GM18951 (cell line): ENCODE measurements at regions not wholly inside any gene's neighbourhood (a gene's known extent, or its start where the extent isn't known, plus 50 kb on each side); places are given as distances from the start of the nearest gene placed in this dataset.

Experiments used
- POLR2A ChIP-seq: IDR thresholded peaks from 4 replicates; pipeline ENCODE4 v1.6.1; 2011; ENCODE audit warnings: mild to moderate bottlenecking; ENCODE audit not compliant: insufficient read length, insufficient read depth; ENCODE audit errors: extremely low read depth
- in situ Hi-C: fragments of 300-500 bp; cut with MboI; formaldehyde crosslinking; loops from one replicate; pipeline ENCODE4 v1.12.0; 2022; ENCODE audit warnings: low sequenced_read_pairs, mixed read lengths, inconsistent platforms; ENCODE audit not compliant: unreplicated experiment

DNA sequence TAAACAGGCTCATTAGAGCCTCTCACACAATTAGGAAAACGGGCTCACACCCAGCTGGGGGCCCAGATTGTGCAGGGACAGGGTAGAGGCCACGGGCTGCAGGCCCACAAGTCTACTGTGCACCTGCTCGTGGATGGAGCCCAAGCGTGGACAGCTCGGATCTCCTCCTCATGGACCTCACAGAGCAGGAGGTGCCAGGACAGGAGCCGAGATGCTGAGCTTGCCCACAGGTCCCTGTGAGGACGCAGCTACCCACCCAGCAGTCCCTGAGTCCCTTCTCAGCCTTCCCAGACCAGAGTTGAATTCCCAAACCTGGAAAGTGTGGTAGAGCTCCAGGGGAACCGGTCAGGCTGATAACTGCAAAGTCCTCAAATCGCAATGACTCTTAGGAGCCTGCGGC is 70.6 kb upstream of the OLFM1 start:
- no peak for TF ChIP-seq POLR2A
- in situ Hi-C loops: no loop called here

DNA sequence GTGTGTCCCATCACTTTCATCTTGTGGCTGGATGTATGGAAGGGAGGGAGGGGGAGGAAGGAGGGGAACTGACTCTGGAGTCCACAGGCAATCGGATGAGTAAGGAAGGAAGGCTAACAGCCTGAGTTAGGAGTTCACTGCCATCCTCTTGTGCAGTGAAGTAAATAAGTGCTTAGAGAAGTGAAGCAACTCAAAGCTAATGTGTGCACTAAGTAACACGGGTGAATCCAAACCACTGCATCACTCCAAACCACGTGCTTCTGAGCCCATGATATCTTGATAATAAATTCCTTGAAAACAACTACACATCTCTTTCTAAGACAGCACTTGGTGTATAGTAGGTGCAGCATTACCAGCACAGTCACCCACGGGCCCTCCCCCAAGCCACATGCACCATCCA is 69.6 kb upstream of the OLFM1 start:
- in situ Hi-C loops: no loop called here
- no peak for TF ChIP-seq POLR2A

DNA sequence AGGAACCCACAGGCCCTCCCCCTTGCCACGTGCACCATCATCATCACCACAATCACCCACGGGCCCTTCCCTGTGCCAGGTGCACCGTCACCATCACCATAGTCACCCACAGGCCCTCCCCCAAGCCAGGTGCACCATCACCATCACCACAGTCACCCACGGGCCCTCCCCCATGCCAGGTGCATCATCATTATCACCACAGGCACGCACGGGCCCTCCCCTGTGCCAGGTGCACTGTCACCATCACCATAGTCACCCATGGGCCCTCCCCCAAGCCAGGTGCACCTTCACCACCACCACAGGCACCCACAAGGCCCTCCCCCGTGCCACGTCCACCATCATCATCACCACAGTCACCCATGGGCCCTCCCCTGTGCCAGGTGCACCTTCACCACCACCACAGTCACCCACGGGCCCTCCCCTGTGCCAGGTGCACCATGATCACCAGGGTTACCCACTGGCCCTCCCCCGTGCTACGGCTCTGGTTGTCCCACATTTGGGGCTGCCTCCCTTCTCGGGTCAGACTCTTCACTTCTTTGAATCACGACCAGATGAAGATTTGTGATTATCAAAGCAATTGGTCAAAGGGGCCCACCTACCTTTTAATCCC is 69.1 kb upstream of the OLFM1 start:
- TF ChIP-seq POLR2A: no peak
- in situ Hi-C loops: no loop called here

DNA sequence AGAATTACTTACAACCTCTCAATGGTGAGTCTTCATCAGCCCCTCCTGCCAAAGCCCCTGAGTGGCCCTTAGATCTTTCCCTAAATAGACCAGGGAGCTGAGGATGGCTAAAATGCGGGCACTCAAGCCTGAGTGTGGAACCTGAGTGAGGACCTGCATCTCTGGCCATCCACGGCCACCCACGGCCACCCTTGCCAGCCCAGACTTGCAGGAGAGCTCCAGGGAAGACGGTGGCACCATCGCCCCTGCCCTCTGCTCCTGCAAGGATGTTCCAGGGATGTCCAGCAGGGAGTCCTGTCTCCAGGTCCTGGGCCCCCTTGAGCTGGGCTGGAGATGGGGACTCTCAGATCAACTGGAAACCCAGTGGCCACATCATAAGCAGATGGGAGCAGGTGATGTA is 68.2 kb upstream of the OLFM1 start:
- in situ Hi-C loops: no loop called here
- TF ChIP-seq POLR2A: no peak

DNA sequence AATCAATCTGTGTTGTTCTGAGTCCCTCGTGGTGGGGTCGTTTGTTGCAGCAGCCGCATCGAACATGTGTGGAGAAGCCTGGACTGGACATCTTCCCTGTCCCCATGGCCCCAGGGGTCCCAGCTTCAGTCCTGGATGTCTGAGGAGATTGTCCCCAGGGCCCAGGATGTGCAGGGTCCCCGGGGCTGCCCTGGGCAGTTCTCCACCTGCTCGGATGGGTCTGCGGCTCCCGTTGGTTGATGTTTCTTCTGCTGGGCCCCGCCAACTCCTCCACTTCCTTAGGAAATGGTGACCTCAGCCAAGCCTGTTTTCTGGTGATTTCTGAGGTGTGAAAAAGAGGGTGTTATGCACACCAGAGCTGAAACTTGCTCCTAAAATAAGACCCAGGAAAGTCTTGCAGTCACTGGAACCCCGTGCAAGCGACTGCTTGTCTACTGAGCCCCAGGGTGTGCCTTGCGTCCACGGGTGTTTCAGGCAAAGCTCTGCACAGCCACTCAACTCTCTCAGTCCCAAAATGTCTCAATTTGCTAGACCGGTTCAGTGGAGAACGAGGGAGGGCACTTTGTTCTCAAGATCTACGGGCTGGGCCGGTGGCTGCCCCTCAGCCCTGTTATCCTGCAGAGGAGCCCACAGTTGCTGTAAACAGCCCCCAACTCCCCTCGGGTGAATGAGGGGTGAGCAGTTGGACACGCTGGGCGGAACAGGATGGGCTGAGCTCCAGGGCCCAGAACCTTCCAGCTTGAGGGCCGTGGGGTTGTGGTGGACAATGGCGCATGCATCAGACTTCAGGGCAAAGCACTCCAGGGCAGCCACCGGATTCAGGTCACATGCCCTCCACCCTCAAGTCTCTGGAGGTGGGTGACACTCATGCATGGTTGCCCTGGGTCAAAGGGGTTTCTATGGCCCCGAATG is 66.7 kb upstream of the OLFM1 start:
- TF ChIP-seq POLR2A: no peak
- in situ Hi-C loops: no loop called here

DNA sequence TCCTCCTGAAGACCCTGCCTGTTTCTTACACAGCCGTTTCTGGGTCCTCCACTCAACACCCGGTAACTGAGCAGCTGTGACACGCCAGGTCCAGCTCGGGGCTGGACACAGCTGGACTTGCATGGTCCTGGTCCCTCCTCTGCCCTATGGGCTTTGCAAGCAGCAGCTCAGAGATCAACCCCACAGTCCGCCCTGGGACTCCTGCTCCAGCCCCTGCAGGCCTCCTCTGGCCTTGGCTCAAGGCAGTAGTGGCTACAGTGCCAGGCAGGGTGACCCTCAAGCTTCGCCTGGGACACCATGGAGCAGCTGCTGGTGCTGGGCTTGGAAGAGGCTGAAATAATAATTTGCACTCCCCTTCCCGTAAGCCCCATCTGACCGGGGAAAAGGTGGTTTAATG is 66.1 kb upstream of the OLFM1 start:
- in situ Hi-C loops: no loop called here
- TF ChIP-seq POLR2A: no peak

DNA sequence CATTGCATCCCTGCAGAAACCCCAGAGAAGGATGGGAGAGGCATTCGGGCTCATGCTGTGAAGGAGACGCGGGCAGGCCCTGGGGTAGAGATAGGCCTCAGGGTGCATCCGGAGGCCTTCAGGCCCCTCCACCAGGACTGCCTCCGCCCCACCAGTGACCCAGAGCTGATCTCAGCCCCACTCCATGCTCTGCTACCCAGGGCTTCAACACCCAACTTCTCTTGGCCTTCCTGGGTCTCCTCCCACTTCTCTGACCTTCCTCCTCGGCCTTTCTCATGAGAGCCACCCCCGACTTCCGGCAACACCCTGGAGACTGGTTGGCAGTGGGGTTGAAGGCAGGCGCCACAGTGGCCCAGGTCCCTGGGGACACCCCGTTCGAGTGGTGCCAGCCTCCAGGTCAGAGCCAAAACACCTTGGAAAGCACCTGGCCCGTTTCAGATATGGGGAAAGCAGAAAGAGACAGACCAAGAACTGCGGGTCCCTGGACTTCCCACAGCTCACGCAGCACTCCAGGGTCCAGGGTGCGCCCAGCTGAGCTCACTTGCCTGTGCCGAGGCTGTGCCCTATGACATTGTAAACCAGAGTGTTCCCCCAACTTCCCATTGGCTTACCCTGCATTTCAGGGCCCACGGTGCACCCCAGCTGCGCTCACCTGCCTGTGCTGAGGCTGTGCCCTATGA is 65.1 kb upstream of the OLFM1 start:
- in situ Hi-C loops: no loop called here
- TF ChIP-seq POLR2A: no peak

DNA sequence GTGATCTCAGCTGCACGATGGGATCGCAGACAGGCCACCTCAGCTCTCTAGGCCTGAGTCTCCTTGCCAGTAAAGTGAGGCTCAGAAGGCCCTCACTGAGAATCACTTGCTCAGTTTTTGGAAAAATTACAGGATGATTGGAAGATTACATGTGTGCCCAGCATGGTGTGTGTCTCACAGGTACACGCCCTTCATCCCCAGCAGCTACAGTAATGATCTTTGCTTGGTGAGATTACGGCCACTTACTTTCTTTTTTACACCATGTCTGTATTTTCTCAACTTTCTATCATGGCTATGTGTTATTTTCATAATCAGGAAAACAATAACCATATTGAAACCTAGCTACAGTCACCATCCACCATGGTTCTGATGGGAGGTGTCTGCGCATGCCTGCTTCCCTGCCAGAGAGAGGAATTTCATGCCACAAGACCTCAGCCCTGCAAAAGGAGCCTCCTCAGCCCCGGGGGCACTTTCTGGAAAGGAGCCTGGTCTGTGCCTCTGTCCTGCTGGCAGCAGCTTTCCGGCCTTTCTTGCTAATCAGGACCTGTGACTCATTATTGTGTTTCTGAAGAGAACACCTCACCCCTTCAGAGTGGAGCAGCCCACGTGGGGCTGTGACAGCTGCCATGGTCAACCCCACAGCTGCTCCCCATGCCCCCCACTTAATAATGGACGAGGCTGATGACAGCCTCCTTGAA is 64.2 kb upstream of the OLFM1 start:
- in situ Hi-C loops: no loop called here
- TF ChIP-seq POLR2A: no peak

DNA sequence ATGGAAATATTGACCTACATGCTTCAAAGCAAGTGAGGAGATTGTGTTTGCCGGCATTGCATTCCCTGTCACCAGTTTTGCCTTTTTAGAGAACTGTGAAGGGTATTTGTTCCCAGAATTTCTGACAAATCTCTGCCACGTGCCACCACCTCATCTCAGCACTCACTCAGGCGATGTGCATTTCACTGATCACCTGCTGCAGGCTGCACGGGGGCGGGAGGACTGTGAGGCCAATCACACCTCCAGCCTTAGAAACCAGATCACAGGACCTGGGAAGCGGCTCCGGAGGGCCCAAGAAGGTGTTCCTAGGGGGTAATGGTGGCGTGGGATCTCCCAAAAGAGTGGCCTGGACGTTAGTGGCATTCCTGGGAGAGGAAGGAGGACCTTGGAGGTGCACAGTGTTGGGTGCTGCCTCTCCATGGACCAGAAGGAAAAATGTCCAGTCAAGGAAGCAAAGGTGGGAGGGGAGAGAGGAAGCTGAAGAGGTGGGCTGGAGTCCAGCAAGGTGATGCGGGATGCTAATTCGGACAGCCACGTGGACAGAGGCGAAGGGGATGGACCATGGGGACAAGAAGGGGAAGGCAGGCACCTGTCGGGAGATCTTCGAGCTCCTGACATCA is 63.6 kb upstream of the OLFM1 start:
- in situ Hi-C loops: no loop called here
- TF ChIP-seq POLR2A: no peak

DNA sequence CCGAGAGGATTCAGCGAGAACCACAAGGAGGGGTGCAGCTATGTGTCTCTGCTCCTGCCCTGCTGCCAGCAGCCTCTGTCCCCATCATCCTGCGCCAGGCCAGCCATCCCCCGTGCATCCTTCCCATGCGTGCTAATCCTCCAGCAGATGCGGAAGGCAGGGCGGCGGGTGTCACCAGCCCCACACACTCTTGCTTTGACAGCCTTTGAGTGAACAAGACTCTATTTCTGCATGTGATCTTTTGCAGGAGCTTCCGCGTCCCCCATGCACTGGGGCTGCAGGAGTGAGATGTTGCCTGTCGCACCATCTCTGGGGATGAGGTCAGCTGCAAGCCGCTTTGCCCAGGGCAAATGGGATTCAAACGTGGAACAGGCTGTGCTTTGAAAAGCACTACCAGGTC is 58.0 kb upstream of the OLFM1 start:
- no peak for TF ChIP-seq POLR2A
- in situ Hi-C loops: no loop called here

DNA sequence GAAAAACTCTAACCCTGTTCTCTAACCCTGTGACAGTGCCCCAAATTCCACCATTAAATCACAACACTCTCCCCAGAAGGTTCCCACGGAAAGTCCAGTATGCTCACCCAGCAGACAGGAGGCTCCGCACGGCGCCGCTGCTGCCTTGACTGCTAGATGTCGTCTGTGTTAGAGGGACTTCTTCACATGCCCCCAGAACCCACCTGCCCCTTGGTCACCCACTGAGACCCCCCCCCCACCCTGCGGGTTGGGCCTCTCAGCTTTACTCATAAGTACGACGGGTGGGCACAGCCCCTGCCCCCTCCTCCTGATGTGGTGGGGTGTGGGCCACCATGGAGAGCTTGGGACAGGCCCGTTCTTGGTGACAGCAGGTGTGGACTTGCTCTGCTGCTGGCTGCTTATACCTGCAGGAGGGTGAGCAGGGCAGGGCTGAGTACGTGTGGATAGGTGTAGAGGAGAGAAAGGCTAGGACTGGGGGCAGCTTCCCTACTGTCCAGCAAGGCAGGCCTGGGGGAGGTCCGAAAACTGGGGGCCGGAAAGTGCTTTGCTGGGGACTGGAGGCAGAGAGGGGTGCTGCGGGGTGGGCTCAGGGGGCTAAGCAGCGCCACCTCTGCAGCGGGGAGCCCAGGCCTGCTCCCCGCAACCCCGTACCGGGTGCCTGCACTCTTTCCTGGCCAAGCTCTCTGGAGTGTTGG is 57.5 kb upstream of the OLFM1 start:
- in situ Hi-C loops: no loop called here
- no peak for TF ChIP-seq POLR2A

DNA sequence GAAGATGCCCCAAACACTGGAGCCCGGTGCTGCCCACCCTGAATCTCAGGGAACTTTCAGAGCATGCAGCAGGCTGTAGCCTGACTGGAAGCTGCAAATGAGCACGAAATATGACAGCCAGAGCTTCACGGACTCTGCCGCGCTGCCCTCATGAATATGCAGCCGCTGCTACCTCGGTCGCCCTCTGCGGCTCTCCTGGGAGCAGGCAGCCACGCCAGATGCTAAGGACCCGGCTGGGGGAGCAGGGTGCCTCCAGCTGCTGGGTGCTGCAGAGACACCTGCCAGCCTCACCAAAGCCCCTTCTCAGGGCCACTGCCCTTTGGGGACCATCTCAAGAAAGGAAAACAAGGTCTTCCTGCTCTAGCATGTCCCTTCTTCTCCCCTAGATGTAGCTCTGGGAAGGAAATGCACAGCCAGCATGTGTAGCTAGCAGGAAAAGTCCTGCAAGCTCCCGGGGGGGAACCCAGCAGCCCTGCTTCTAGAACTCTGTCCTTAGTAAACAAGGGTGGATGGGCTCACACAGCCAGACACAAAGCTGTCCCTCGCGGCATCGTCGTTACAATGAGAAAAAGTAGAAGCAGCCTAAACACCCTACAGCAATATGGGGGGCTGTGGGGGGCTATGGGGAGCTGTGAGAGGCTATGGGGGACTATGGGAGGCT is 56.8 kb upstream of the OLFM1 start:
- in situ Hi-C loops: no loop called here
- no peak for TF ChIP-seq POLR2A
